ENCODE measurements at regions not wholly inside any gene's neighbourhood (a gene's known extent, or its start where the extent isn't known, plus 50 kb on each side); places are given as distances from the start of the nearest gene placed in this dataset.

DNA sequence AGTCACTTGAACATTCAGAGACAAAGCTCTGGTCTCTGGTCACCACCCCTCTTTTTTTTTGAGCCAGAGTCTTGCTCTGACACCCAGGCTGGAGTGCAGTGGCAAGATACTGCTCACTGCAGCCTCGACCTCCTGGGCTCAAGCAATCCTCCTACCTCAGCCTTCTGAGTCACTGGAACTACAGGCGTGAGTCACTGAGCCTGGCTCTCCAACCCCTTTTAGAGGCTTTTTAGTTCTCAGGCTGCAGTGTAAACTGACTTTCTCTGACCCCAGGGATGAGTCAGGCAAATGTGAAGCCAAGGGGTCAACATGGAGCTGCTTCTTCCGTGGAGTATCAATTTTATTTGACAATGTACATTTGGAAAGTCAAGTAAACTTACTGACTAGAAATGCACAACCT, 229.2 kb downstream of the PTTG2 start:
- DNase-seq = peak; percentile 55

GRCh38 chr4:38190717-38191178, 230.6 kb downstream of the PTTG2 start:
- no peak for DNase-seq

DNA sequence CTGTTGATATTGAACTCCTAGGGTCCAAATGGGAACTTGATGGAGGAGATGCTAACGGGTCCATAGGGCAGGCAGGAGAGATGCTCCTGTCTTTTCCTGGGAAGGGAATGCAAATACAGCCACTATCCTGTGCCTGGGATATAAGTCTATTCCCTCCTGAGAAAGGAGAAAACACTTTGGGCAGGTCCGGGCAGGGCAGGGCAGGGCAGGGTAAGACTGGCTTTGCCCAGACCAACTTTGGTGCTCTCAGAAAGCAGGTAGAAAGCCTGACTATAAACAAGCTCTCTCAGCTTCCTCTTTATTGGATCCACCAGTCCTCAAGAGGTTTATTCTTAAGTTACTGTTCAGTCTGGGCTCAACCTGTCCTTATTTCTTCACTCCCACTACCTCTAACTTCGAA, 232.3 kb downstream of the PTTG2 start:
- no peak for DNase-seq

GRCh38 chr4:38193236-38193863, 233.2 kb downstream of the PTTG2 start:
- no peak for DNase-seq

- DNase-seq = no peak
Observed at GRCh38 chr4:38194047-38194602, 233.9 kb downstream of the PTTG2 start.

DNA sequence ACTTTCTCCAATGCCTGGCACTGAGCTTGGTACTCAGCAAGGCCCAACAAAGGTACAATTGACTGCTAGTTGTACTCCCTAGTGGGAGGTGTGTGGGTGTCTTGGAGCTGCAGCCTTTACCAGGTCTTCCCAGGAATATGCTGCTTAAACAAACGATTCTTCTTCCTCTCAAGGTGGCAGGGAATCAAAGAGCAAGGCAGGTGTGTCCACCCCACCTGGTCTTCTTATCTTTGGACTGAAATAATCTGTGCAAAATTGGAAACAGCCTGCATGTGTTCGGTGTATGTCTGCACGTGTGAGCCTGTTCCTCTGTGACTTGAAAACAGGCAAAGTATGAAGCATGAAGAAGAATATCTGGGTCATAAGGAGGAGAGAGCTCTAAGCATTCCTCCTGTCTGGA, 235.3 kb downstream of the PTTG2 start:
- DNase-seq = no peak

DNA sequence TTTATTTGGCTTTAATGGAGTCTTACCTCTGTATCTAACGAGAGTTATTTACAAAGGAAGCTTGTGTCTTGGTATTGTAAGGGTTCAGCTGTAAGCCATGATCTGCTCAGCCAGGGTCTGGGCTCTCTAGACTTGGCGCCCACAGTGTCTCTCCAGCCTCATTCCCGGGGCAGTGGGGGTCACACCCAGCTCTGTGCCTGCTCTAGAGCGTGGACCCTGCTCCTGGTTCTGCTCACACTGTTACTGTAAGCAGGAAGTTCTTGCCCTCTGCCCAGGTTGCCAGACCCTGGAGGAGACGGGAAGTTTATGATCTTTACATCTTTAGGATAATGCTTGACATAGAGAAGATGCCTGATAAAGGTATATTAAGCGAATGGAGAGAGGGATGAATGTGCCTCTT, 235.7 kb downstream of the PTTG2 start:
- no peak for DNase-seq

- DNase-seq = no peak
Observed at GRCh38 chr4:38202242-38202641, 242.0 kb downstream of the PTTG2 start.

GRCh38 chr4:38203609-38204008, 243.4 kb downstream of the PTTG2 start:
- DNase-seq = no peak

GRCh38 chr4:38204339-38205035, 244.3 kb downstream of the PTTG2 start:
- no peak for DNase-seq

GRCh38 chr4:38205261-38205660, 245.1 kb downstream of the PTTG2 start:
- DNase-seq = no peak

DNA sequence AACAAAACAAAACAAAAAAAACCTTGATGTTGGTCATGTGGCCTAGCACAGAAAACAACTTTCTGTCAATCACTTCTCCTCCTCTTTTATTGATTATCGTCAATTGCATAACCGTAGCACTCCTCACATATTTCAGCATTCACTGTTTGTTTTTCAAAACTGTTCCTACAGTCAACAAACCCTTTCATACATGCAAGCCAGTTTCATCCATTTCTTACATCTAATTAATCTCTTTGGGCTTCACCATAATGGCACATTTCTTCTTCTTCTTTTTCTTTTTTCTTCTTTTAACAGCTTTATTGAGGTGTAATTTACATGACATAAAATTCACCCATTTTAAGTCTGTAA, 246.9 kb downstream of the PTTG2 start:
- no peak for DNase-seq

- DNase-seq = no peak
Observed at GRCh38 chr4:38209654-38210053, 249.5 kb downstream of the PTTG2 start.

GRCh38 chr4:38210396-38211114, 250.4 kb downstream of the PTTG2 start:
- no peak for DNase-seq

GRCh38 chr4:38211885-38212284, 251.7 kb downstream of the PTTG2 start:
- no peak for DNase-seq

- no peak for DNase-seq
Observed at GRCh38 chr4:38213083-38213805, 253.0 kb downstream of the PTTG2 start.

DNA sequence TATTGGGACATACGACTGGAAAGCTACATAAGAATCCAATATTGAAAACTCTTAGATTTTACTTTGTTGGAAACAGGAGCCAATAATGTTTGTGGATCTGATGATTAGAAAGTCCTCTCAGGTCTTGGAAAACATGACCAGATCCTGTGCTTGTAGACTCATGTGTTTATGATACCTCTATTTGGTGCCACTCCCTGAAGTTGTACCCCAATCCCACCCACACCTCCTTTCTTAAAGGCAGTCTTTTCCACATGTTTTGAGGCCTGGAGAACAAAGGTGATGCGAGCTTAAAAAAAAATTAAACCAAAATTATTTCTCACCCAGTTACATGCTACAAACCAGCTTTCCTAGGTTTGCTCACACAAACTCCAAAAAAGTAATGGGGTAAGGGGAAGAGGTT, 262.7 kb downstream of the PTTG2 start:
- no peak for DNase-seq

- no peak for DNase-seq
Observed at GRCh38 chr4:38223306-38223705, 263.1 kb downstream of the PTTG2 start.

- no peak for DNase-seq
Observed at GRCh38 chr4:38223782-38224236, 263.6 kb downstream of the PTTG2 start.

GRCh38 chr4:38224850-38225249, 264.7 kb downstream of the PTTG2 start:
- no peak for DNase-seq

DNA sequence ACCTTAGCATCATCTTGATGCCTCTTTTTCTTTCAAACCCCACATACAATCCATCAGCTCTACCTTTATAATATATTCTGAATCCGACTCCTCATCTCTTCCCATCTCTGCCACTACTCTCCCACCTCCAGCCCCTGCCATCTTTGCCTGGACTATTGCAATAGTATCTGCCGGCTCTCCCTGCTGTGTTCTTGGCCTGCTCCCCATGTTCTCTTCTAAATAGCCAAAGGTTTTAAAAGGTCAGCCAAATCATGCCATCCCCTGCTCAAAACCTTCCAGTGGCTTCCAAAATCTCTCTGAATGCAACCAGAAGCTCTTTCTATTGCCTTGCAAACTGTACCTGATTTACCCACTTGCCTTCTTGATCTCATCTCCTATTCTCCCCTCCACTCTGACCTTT, 266.0 kb downstream of the PTTG2 start:
- no peak for DNase-seq

GRCh38 chr4:38230121-38230801, 270.1 kb downstream of the PTTG2 start:
- no peak for DNase-seq
